Activated CD8-positive, alpha-beta T cell treated with anti-CD3 and anti-CD28 coated beads for 36 hours (primary cell): ENCODE measurements at regions not wholly inside any gene's neighbourhood (a gene's known extent, or its start where the extent isn't known, plus 50 kb on each side); places are given as distances from the start of the nearest gene placed in this dataset.

Source experiments
- ATAC-seq: fragments of 200-7000 bp; cut with Tn5 transposase; one replicate; pipeline ENCODE4 v1.10.0; 2021; ENCODE audit warnings: mild to moderate bottlenecking, moderate library complexity
- CTCF ChIA-PET: fragments of 350-600 bp; sonication (Branson Sonifier 250); formaldehyde crosslinking; loops from one replicate; lab custom pipeline; 2021; ENCODE audit warnings: antibody characterized with exemption; lab: Charles Lee
- POLR2A ChIA-PET: fragments of 350-600 bp; sonication (Branson Sonifier 250); formaldehyde crosslinking; loops from one replicate; lab custom pipeline; 2021; ENCODE audit warnings: antibody characterized with exemption; lab: Charles Lee
- DNase-seq: peaks from one replicate; pipeline ENCODE4 v3.0.0-alpha.2; 2020
- H3K27ac Mint-ChIP-seq: one replicate; pipeline ENCODE4 v1.8.0; 2021; ENCODE audit warnings: mild to moderate bottlenecking, mixed read lengths
- H3K27me3 Mint-ChIP-seq: one replicate; pipeline ENCODE4 v1.8.0; 2021; ENCODE audit warnings: mixed read lengths
- H3K36me3 Mint-ChIP-seq: one replicate; pipeline ENCODE4 v1.8.0; 2021; ENCODE audit warnings: low read depth, mixed read lengths
- H3K4me1 Mint-ChIP-seq: one replicate; pipeline ENCODE4 v1.8.0; 2021; ENCODE audit warnings: low read depth, mixed read lengths
- H3K4me3 Mint-ChIP-seq: one replicate; pipeline ENCODE4 v1.8.0; 2021; ENCODE audit warnings: mild to moderate bottlenecking, moderate library complexity, mixed read lengths
- H3K9me3 Mint-ChIP-seq: one replicate; pipeline ENCODE4 v1.8.0; 2021; ENCODE audit warnings: mixed read lengths
- CTCF ChIP-seq: fragments of 200-600 bp; IDR thresholded peaks from one replicate; pipeline ENCODE4 v1.8.0; 2022; ENCODE audit warnings: antibody characterized with exemption, mild to moderate bottlenecking
- intact Hi-C: fragments of 100-400 bp; cut with micrococcal nuclease; formaldehyde crosslinking; loops from one replicate; pipeline ENCODE4 v1.10.0; 2022

DNA sequence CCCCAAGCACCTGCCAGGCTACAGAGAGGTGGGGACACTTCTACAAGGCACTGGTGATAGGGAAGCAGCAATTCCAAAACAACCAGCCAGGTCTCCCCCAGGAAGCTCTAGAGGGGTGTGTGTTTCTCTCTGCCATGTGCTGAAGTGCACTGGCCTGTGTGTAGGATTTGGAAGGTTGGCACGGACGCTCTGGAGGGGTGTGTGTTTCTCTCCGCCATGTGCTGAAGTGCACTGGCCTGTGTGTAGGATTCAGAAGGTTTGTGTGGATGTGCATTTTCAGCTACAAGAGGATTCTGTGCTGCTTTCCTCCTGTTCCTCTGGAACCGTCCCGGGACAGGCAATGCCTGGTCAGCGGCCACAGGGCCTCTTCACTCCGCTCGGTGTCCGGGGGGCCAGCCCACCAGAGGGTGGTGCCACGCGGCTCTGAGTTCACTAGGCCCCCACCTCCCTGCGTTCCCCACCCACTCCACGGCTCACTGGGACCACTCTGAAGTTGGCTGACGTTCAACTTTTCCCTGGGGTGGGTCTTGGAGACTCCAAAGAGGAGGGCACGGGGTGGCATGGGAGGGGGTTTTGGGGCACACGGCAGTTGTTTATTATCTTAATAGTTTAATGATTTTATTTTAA is 552.8 kb downstream of the BRD1 start:
- Mint-ChIP-seq H3K4me3 (no peak overlapping the region), H3K27me3 (peaks cover 10% of the 10 kb centered on the region), H3K4me1 (no peaks in the 10 kb centered on the region), H3K36me3 (no peaks in the 10 kb centered on the region), H3K27ac (no peak overlapping the region), H3K9me3 (no peaks in the 10 kb centered on the region)
- POLR2A ChIA-PET = no interaction called here
- DNase-seq = no peak
- TF ChIP-seq CTCF = no peak
- intact Hi-C loops = no loop called here
- CTCF ChIA-PET = no interaction called here
- no peak for ATAC-seq

- ChIA-PET POLR2A (interaction anchor here (0.5 kb wide), 1 partner anchor 30 kb away, joined by 4 read pairs; no protein-coding TSS in a partner anchor), CTCF (no interaction called here)
- DNase-seq = no peak
- Mint-ChIP-seq H3K4me1 (no peaks in the 10 kb centered on the region), H3K27me3 (peaks cover 20% of the 10 kb centered on the region), H3K9me3 (no peaks in the 10 kb centered on the region), H3K27ac (no peak overlapping the region), H3K4me3 (no peak overlapping the region), H3K36me3 (no peaks in the 10 kb centered on the region)
- ATAC-seq = no peak
- intact Hi-C loops = no loop called here
- TF ChIP-seq CTCF = no peak
Measured at GRCh38 chr22:49272546-49273125, 555.0 kb downstream of the BRD1 start.

GRCh38 chr22:49271831-49272230 is 555.8 kb downstream of the BRD1 start:
- no peak for TF ChIP-seq CTCF
- H3K27ac Mint-ChIP-seq = no peak overlapping the region
- H3K9me3 Mint-ChIP-seq = no peaks in the 10 kb centered on the region
- intact Hi-C loops = no loop called here
- no peak for DNase-seq
- no peak overlapping the region for H3K4me3 Mint-ChIP-seq
- ATAC-seq = no peak
- H3K27me3 Mint-ChIP-seq = peaks cover 22% of the 10 kb centered on the region
- CTCF ChIA-PET = no interaction called here
- POLR2A ChIA-PET = no interaction called here
- no peaks in the 10 kb centered on the region for H3K4me1 Mint-ChIP-seq
- no peaks in the 10 kb centered on the region for H3K36me3 Mint-ChIP-seq

DNA sequence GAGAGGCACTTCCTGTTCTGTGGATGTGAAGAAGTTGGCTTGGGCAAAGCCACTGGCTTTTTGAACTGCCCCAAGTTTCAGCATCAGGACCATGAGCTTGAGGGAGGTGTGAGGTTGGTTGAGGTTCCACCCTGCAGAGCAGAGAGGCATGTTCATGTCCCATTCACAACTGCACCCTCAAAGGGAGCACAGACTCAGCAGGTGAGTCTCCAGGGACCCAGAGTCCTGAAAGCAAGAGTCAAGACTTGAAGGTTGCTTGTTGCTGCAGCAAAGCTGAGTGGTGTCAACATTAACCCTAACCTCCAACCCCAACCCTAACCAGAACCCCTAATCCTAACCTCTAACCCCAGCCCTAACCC is 556.3 kb downstream of the BRD1 start:
- Mint-ChIP-seq H3K36me3 (no peaks in the 10 kb centered on the region), H3K27me3 (peaks cover 22% of the 10 kb centered on the region), H3K4me1 (no peaks in the 10 kb centered on the region), H3K4me3 (no peak overlapping the region), H3K9me3 (no peaks in the 10 kb centered on the region), H3K27ac (no peak overlapping the region)
- ChIA-PET CTCF (no interaction called here), POLR2A (no interaction called here)
- intact Hi-C loops = no loop called here
- no peak for TF ChIP-seq CTCF
- ATAC-seq (no peak), DNase-seq (no peak)

DNA sequence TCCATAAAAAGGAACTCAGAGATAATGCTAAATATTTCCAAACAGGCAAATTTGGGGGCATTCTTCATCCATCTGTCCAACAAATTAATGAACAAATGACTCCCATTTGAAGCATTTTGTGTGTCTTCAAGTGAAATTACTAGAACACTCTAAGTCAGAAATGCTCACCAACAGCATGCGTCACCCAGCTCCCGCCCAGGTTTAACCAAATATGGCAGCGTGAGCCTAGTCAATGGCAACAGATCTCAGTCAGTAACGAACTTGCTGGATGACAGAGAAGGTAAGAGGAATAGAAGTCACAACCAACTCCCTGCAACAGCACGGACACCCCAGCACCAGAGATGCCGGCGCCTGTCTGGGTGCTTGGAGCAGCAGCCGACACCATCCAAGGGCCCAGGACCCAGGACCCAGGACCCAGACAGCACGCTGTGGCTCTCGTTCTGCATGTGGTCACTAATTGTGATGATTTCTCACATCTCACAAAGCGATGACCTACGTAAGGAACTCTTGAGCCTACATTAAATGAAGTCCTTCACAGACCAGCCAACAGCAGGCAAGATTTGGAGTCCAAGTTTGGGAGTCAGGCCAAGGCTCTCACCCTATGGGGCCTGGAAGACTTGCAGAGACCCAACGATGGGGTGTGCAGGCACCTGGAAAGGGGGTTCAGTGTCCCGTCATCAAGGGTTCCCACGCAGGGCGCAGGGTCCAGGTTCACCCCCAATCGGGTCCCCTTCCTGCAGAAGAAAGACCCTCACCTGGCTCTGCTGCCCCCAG is 556.9 kb downstream of the BRD1 start:
- Mint-ChIP-seq H3K4me3 (no peak overlapping the region), H3K4me1 (no peaks in the 10 kb centered on the region), H3K9me3 (no peaks in the 10 kb centered on the region), H3K27ac (no peak overlapping the region), H3K27me3 (peaks cover 22% of the 10 kb centered on the region), H3K36me3 (no peaks in the 10 kb centered on the region)
- no peak for TF ChIP-seq CTCF
- no peak for DNase-seq
- ATAC-seq = no peak
- intact Hi-C loops = no loop called here
- CTCF ChIA-PET = no interaction called here
- POLR2A ChIA-PET = no interaction called here
